ENCODE measurements at regions not wholly inside any gene's neighbourhood (a gene's known extent, or its start where the extent isn't known, plus 50 kb on each side); places are given as distances from the start of the nearest gene placed in this dataset.

DNA sequence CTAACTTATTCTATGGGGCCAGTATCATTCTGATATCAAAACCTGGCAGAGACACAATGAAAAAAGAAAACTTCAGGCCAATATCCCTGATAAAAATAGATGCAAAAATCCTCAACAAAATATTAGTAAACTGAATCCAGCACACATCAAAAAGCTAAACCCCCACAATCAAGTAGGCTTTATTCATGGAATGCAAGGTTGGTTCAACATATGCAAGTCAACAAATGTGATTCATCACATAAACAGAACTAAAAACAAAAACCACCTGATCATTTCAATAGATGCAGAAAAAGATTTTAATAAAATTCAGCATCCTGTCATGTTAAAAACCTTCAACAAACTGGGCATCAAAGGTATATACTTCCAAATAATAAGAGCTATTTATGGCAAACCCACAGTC is 133.9 kb upstream of the SSTR4 start:
- ChIA-PET RAD21 (ENCODE audit: unreplicated experiment) (no interaction called here), SMC1A (ENCODE audit: uncharacterized antibody, unreplicated experiment) (interaction anchor here (0.7 to 1.6 kb wide), 3 partner anchors 10 to 170 kb away, joined by 3 to 4 read pairs (median 4); no protein-coding TSS in a partner anchor), CTCF (no interaction called here), POLR2A (no interaction called here)
- TF ChIP-seq ZZZ3 (IDR thresholded peaks at IDR 0.05; ENCODE audit: control insufficient read depth, insufficient read length, low read depth) (no peak), KLF5 (IDR thresholded peaks at IDR 0.05; ENCODE audit: partially characterized antibody) (no peak), RCOR1 (conservative IDR thresholded peaks at IDR 0.05; ENCODE audit: low read depth, low read length) (no peak), SREBF1 (IDR thresholded peaks at IDR 0.05; ENCODE audit: low read length) (no peak), SRF (IDR thresholded peaks at IDR 0.05; ENCODE audit: low read depth in 2 of 2, low read length in 2 of 2) (no peak), BCLAF1 (IDR thresholded peaks at IDR 0.05) (no peak), HCFC1 (IDR thresholded peaks at IDR 0.05; ENCODE audit: low read length) (no peak)
- TF ChIP-seq, protein P1, sequence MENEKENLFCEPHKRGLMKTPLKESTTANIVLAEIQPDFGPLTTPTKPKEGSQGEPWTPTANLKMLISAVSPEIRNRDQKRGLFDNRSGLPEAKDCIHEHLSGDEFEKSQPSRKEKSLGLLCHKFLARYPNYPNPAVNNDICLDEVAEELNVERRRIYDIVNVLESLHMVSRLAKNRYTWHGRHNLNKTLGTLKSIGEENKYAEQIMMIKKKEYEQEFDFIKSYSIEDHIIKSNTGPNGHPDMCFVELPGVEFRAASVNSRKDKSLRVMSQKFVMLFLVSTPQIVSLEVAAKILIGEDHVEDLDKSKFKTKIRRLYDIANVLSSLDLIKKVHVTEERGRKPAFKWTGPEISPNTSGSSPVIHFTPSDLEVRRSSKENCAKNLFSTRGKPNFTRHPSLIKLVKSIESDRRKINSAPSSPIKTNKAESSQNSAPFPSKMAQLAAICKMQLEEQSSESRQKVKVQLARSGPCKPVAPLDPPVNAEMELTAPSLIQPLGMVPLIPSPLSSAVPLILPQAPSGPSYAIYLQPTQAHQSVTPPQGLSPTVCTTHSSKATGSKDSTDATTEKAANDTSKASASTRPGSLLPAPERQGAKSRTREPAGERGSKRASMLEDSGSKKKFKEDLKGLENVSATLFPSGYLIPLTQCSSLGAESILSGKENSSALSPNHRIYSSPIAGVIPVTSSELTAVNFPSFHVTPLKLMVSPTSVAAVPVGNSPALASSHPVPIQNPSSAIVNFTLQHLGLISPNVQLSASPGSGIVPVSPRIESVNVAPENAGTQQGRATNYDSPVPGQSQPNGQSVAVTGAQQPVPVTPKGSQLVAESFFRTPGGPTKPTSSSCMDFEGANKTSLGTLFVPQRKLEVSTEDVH (IDR thresholded peaks at IDR 0.05; ENCODE audit: low read depth, partially characterized antibody) = no peak
- BruUV-seq (replicated peaks) = no TSS peak
- Histone ChIP-seq H3K27me3 (replicated peaks in 1 of 2; ENCODE audit: control insufficient read depth in 2 of 2, insufficient read depth in 2 of 2, low read length in 1 of 2) (no peaks in the 10 kb centered on the region), H4K20me1 (ENCODE audit: control insufficient read depth, insufficient read depth) (no peaks in the 10 kb centered on the region), H3K4me3 (no peak overlapping the region), H3K4me2 (ENCODE audit: control insufficient read depth, insufficient read depth) (no peak overlapping the region), H2AFZ (ENCODE audit: control insufficient read depth, low read depth, low read length) (no peak overlapping the region), H3K4me1 (ENCODE audit: control insufficient read depth, insufficient read depth, low read length) (no peaks in the 10 kb centered on the region), H3K9me3 (replicated peaks; ENCODE audit: control insufficient read depth, insufficient read depth, low read length) (no peaks in the 10 kb centered on the region), H3K36me3 (ENCODE audit: control insufficient read depth in 2 of 2, insufficient read depth in 2 of 2, low read length in 1 of 2) (no peaks in the 10 kb centered on the region), H3K27ac (ENCODE audit: control insufficient read depth, insufficient read depth) (no peak overlapping the region), H3K9ac (ENCODE audit: control insufficient read depth, insufficient read depth, low read length) (no peak overlapping the region), H3K79me2 (ENCODE audit: control insufficient read depth, insufficient read depth, low read length) (no peaks in the 10 kb centered on the region)
- no peak for DNase-seq (ENCODE audit: low read depth, low spot score)
- no peak for ATAC-seq
- intact Hi-C loops (cut with micrococcal nuclease; ENCODE audit: unreplicated experiment) (no loop called here), in situ Hi-C loops (cut with MboI) (no loop called here)
- no peak for FAIRE-seq

All from GM12878 (cell line).